AG09309 (cell line): ENCODE measurements at regions not wholly inside any gene's neighbourhood (a gene's known extent, or its start where the extent isn't known, plus 50 kb on each side); places are given as distances from the start of the nearest gene placed in this dataset.
"Not testable (repeated sequence)": the region's sequence is repeated elsewhere in the genome, so short reads cannot be mapped to it uniquely, and the experiment has no call there.

Experiments used
- DNase-seq: peaks from one replicate; pipeline ENCODE4 v3.0.0-alpha.2; 2010; ENCODE audit warnings: low read depth
- H3K4me3 ChIP-seq: 2 replicates; pipeline ENCODE4 v1.5.1; 2011; ENCODE audit warnings: mild to moderate bottlenecking, low read depth, low read length, moderate library complexity; ENCODE audit not compliant: control insufficient read depth
- CTCF ChIP-seq: IDR thresholded peaks from 2 replicates; pipeline ENCODE4 v1.5.1; 2011; ENCODE audit warnings: mild to moderate bottlenecking, low read depth, low read length, inconsistent platforms; ENCODE audit not compliant: insufficient read depth, control insufficient read depth; ENCODE audit errors: missing control alignments

- no peak overlapping the region for H3K4me3 ChIP-seq
- no peak for DNase-seq
- no peak for TF ChIP-seq CTCF
Measured at GRCh38 chr12:124699909-124700308, 132.5 kb upstream of the NCOR2 start.

- no peak for TF ChIP-seq CTCF
- no peak overlapping the region for H3K4me3 ChIP-seq
Measured at GRCh38 chr12:124698998-124699305, 131.5 kb upstream of the NCOR2 start.

GRCh38 chr12:124698211-124698997, 131.0 kb upstream of the NCOR2 start:
- no peak for DNase-seq
- TF ChIP-seq CTCF = no peak

More at GRCh38 chr12:124698998-124699305, 131.5 kb upstream of the NCOR2 start:
- no peak for DNase-seq

GRCh38 chr12:124697722-124698121, 130.3 kb upstream of the NCOR2 start:
- DNase-seq, H3K4me3 ChIP-seq: not testable (repeated sequence)

More at GRCh38 chr12:124698211-124698997, 131.0 kb upstream of the NCOR2 start:
- H3K4me3 ChIP-seq = no peak overlapping the region

GRCh38 chr12:124696693-124697476, 129.5 kb upstream of the NCOR2 start:
- no peak for TF ChIP-seq CTCF
- H3K4me3 ChIP-seq = no peak overlapping the region
- no peak for DNase-seq

GRCh38 chr12:124695861-124696260, 128.4 kb upstream of the NCOR2 start:
- DNase-seq = no peak

More at GRCh38 chr12:124695861-124696260, 128.4 kb upstream of the NCOR2 start:
- TF ChIP-seq CTCF = no peak
- no peak overlapping the region for H3K4me3 ChIP-seq
